Kidney epithelial cell (primary cell): ENCODE measurements at regions not wholly inside any gene's neighbourhood (a gene's known extent, or its start where the extent isn't known, plus 50 kb on each side); places are given as distances from the start of the nearest gene placed in this dataset.

Source experiments
- DNase-seq: peaks from one replicate; pipeline ENCODE4 v3.0.0-alpha.2; 2010; ENCODE audit warnings: low read depth
- H3K27me3 ChIP-seq: 2 replicates; pipeline ENCODE4 v1.6.0; 2011; ENCODE audit warnings: low read length; ENCODE audit not compliant: control insufficient read depth, insufficient read depth
- H3K36me3 ChIP-seq: 2 replicates; pipeline ENCODE4 v1.5.1; 2011; ENCODE audit warnings: low read length; ENCODE audit not compliant: control insufficient read depth, insufficient read depth
- H3K4me3 ChIP-seq: 2 replicates; pipeline ENCODE4 v1.5.1; 2011; ENCODE audit warnings: low read depth, mild to moderate bottlenecking, control low read depth, low read length
- CTCF ChIP-seq: IDR thresholded peaks from 2 replicates; pipeline ENCODE4 v1.5.1; 2011; ENCODE audit warnings: mild to moderate bottlenecking, moderate library complexity, low read length, control low read depth, inconsistent platforms; ENCODE audit not compliant: insufficient read depth, poor library complexity, severe bottlenecking

DNA sequence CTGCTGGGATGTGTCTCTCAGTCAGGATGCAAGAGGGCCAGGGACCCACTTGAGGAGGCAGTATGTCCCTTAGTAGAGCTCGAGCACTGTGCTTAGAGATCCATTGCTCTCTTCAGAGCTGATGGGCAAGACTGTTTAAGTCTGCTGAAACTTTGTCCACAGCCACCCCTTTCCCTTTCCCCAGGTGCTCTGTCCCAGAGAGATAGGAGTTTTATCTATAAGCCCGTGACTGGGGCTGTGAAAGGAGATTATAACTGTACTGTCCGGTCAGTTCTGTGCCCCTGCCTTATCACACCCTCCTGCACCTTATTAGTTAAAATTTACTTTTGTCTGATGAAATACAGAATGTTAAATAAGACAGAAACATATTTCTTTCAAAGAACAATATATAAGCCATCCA is 378.4 kb downstream of the PABPC4L start:
- Histone ChIP-seq H3K4me3 (no peak overlapping the region), H3K36me3 (no peaks in the 10 kb centered on the region), H3K27me3 (no peaks in the 10 kb centered on the region)
- TF ChIP-seq CTCF = no peak
- no peak for DNase-seq

- DNase-seq = no peak
- no peak for TF ChIP-seq CTCF
- H3K4me3 ChIP-seq = no peak overlapping the region
- H3K36me3 ChIP-seq = no peaks in the 10 kb centered on the region
- H3K27me3 ChIP-seq = no peaks in the 10 kb centered on the region
These were observed 388.6 kb downstream of the PABPC4L start for GRCh38 chr4:133812954-133813353.

DNA sequence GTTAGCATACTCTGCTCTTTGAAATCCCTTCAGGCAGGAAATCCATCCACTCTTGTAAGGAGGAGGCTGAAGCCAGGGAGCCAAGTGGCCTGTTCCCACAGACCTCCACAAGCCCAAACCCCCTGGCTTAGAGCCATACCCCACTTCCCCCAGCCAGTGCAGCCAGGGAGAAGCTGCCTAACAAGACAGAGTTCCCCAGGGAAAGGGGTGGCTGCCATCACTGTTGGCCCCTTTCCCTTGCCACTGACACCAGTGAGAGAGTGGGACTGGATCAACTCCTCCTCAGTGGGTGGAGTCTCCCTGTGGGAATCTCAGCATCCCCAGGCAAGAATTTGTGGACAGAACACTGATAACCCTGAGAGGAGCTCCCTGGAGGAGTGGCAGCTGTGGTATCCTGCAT is 389.4 kb downstream of the PABPC4L start:
- no peaks in the 10 kb centered on the region for H3K36me3 ChIP-seq
- DNase-seq = no peak
- no peak for TF ChIP-seq CTCF
- H3K4me3 ChIP-seq = no peak overlapping the region
- no peaks in the 10 kb centered on the region for H3K27me3 ChIP-seq

GRCh38 chr4:133808151-133808550 is 393.4 kb downstream of the PABPC4L start:
- no peaks in the 10 kb centered on the region for H3K36me3 ChIP-seq
- no peak overlapping the region for H3K4me3 ChIP-seq
- no peaks in the 10 kb centered on the region for H3K27me3 ChIP-seq
- no peak for DNase-seq
- TF ChIP-seq CTCF = no peak

DNA sequence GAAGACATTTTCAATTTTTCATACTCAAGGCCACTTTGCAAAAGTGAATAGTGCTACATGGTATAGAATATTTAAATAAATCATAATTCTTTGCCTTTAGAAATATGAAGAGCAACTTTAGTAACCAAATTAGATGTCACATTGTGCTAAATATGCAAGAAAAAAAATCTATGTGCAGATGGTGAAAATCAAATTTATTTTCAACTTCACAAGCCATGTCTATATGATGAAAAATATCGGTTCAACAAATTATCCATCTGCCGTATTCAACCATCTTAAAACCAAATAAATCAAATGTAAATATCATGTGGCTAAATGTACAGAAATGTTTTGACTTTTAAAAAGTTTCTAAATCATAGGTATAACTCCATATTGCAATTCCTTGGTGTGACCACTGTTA is 398.2 kb downstream of the PABPC4L start:
- DNase-seq = no peak
- Histone ChIP-seq H3K36me3 (no peaks in the 10 kb centered on the region), H3K27me3 (no peaks in the 10 kb centered on the region), H3K4me3 (no peak overlapping the region)
- no peak for TF ChIP-seq CTCF

GRCh38 chr4:133802359-133803140 is 399.0 kb downstream of the PABPC4L start:
- no peak overlapping the region for H3K4me3 ChIP-seq
- DNase-seq = no peak
- no peaks in the 10 kb centered on the region for H3K27me3 ChIP-seq
- TF ChIP-seq CTCF = no peak
- no peaks in the 10 kb centered on the region for H3K36me3 ChIP-seq
